H7 (cell line): ENCODE measurements at regions not wholly inside any gene's neighbourhood (a gene's known extent, or its start where the extent isn't known, plus 50 kb on each side); places are given as distances from the start of the nearest gene placed in this dataset.

ENCODE experiments used
- DNase-seq: peaks from one replicate; pipeline ENCODE4 v3.0.0; 2012
- H3K27me3 ChIP-seq: 2 replicates; pipeline ENCODE4 v1.6.0; 2011; ENCODE audit warnings: mild to moderate bottlenecking, low read length; ENCODE audit not compliant: control insufficient read depth, insufficient read depth
- H3K36me3 ChIP-seq: replicated peaks from 2 replicates; pipeline ENCODE4 v1.5.1; 2011; ENCODE audit warnings: low read length; ENCODE audit not compliant: control insufficient read depth, insufficient read depth
- H3K4me3 ChIP-seq: 2 replicates; pipeline ENCODE4 v1.5.1; 2011; ENCODE audit warnings: low read depth, mild to moderate bottlenecking, control low read depth, low read length, moderate library complexity; ENCODE audit not compliant: insufficient read depth

- DNase-seq: no peak
- H3K4me3 ChIP-seq: no peak overlapping the region
- no peaks in the 10 kb centered on the region for H3K36me3 ChIP-seq
- peaks cover 5% of the 10 kb centered on the region; the same call in 1 of the 2 replicates for H3K27me3 ChIP-seq
Measured at GRCh38 chr14:94690486-94690885, 78.3 kb downstream of the SERPINA3 start.

DNA sequence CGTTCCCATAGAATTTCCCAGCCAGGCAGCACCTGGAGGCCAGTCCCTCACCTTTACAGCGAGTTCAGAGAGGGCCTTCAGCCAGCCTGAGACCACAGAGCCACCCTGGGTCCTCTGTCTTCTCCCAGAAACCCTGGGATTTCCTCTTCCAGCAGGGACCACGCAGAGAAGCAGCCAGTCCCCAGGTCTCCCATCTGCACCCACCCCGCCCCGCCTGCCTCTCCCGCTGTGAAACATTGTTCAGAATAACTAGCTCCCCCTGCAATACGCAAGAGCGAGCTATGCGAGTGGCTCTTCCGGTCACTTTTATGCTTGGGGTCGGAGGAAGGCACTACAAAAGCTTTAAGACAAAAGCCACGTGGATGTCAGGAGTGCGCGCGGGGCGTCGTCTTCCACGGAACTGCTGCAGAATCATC lies 77.8 kb downstream of the SERPINA3 start:
- DNase-seq: peak; percentile 69
- Histone ChIP-seq H3K4me3 (no peak overlapping the region), H3K36me3 (no peaks in the 10 kb centered on the region), H3K27me3 (peaks cover 5% of the 10 kb centered on the region; the same call in 1 of the 2 replicates)

GRCh38 chr14:94689218-94689984 lies 77.2 kb downstream of the SERPINA3 start:
- H3K4me3 ChIP-seq: no peak overlapping the region
- DNase-seq: peak; percentile 97
- peaks cover 5% of the 10 kb centered on the region; the same call in 1 of the 2 replicates for H3K27me3 ChIP-seq
- no peaks in the 10 kb centered on the region for H3K36me3 ChIP-seq

DNA sequence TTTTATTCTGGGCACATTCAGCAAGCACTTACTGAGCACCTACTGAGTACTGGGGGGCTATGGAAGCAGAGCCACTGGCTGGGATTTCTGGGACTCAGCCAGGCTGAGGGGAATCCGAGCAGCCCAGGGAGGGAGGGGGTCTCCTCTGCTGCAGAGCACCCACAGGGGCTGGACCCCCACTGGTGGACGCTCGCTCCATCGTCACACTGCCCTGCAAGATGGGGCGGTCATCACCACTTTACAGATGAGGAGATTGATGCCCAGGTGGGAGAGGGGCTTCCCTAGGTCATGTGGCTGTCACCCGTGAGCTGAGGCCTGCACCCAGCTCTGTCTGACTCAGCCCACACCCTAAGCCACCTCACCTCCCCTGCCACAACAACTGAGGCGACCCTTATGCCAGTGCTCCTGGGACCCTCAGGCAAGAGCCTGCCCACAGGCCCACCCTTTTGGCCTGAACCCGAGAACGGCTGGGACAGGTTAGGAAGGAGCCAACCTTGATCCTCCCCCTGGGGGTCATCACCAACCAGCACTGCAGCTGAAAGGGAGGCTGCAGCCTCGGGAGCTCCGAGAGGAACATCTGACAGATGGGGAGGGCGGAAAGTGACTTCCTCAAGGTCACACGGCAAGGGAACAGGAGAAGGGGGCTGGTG lies 74.4 kb downstream of the SERPINA3 start:
- no peak overlapping the region for H3K4me3 ChIP-seq
- peaks cover 5% of the 10 kb centered on the region; the same call in 1 of the 2 replicates for H3K27me3 ChIP-seq
- no peaks in the 10 kb centered on the region for H3K36me3 ChIP-seq
- no peak for DNase-seq

GRCh38 chr14:94685681-94686485 lies 73.7 kb downstream of the SERPINA3 start:
- no peak overlapping the region for H3K4me3 ChIP-seq
- DNase-seq: no peak
- peaks cover 2% of the 10 kb centered on the region; the same call in 1 of the 2 replicates for H3K27me3 ChIP-seq
- H3K36me3 ChIP-seq: no peaks in the 10 kb centered on the region

- Histone ChIP-seq H3K36me3 (no peaks in the 10 kb centered on the region), H3K4me3 (no peak overlapping the region), H3K27me3 (0 out of 2 replicates have a peak, but pooled peaks cover 2% of the 10 kb centered on the region)
- DNase-seq: no peak
Measured at GRCh38 chr14:94685166-94685581, 73.0 kb downstream of the SERPINA3 start.

DNA sequence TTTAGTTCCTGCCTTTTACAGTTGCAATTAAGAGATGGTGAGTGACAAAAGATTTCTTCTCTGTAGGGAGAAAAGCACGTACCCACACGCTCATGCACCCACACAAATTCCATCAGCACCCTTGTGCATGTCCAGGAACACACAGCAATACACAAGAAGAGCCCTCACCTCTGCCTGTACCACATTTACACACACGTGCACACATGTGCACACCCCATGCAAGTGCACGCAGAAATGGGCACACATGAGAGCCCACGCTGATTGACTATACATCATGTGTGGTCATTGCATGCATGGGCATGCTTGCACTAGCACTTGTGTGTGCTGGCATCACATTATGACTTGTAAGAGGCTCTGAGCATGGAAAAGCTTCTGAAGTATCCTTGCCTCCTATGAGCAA lies 70.5 kb downstream of the SERPINA3 start:
- H3K36me3 ChIP-seq: no peaks in the 10 kb centered on the region
- no peaks in the 10 kb centered on the region for H3K27me3 ChIP-seq
- DNase-seq: no peak
- no peak overlapping the region for H3K4me3 ChIP-seq

DNA sequence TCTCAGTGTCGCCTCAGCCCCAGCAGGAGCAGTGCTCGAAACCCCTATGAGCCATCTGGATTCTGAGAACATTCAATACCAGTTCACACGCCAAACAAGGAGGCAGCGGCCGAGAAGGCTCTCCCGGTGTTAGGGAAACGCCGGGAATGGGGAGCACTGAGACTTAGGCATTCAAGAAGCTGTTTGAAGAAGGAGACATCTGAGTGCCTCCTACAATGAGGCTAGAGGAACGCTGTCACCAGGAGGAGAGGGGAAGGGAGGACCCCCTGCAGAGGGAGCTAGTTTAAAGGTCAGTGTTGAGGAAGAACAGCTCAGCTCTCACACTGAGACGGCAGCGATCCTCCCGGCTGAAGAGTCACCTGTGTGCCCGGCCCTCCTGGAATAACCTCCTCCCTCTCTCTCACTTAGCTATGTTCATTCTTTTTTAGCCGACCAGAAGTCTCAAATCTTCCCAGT lies 69.9 kb downstream of the SERPINA3 start:
- Histone ChIP-seq H3K4me3 (no peak overlapping the region), H3K36me3 (no peaks in the 10 kb centered on the region), H3K27me3 (no peaks in the 10 kb centered on the region; the same call in 1 of the 2 replicates)
- peak; percentile 67 for DNase-seq

- DNase-seq: peak; percentile 77
- Histone ChIP-seq H3K27me3 (no peaks in the 10 kb centered on the region; the same call in 1 of the 2 replicates), H3K4me3 (no peak overlapping the region), H3K36me3 (no peaks in the 10 kb centered on the region)
Measured at GRCh38 chr14:94681300-94682060, 69.3 kb downstream of the SERPINA3 start.

DNA sequence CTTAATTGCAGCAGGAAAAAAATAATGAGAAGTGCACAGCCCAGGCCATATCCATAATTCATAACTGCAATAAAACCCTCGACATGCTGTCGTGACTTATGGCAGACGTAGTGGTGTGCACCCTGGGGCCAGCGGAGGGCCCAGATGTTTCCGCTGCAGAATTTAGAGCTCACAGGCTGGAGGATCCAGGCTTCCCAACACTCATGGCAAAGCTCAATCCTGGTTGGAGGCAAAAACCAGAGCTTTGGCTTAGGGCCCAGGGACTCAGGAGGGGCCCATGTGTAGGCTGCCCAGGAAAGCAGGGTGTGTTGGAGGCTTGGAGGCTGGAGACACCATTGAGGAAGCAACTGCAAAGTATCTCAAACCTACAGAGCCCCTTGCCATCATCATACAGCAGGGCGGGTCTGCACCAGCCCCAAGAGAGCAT lies 68.7 kb downstream of the SERPINA3 start:
- no peaks in the 10 kb centered on the region for H3K36me3 ChIP-seq
- DNase-seq: no peak
- H3K27me3 ChIP-seq: no peaks in the 10 kb centered on the region; the same call in 1 of the 2 replicates
- H3K4me3 ChIP-seq: no peak overlapping the region

GRCh38 chr14:94679937-94680861 lies 68.0 kb downstream of the SERPINA3 start:
- no peak overlapping the region for H3K4me3 ChIP-seq
- H3K36me3 ChIP-seq: no peaks in the 10 kb centered on the region
- H3K27me3 ChIP-seq: no peaks in the 10 kb centered on the region; the same call in 1 of the 2 replicates
- DNase-seq: no peak

- H3K27me3 ChIP-seq: no peaks in the 10 kb centered on the region; the same call in 1 of the 2 replicates
- H3K4me3 ChIP-seq: no peak overlapping the region
- no peak for DNase-seq
- H3K36me3 ChIP-seq: no peaks in the 10 kb centered on the region
Measured at GRCh38 chr14:94679106-94679810, 67.1 kb downstream of the SERPINA3 start.
